GM23248 (cell line): ENCODE measurements at regions not wholly inside any gene's neighbourhood (a gene's known extent, or its start where the extent isn't known, plus 50 kb on each side); places are given as distances from the start of the nearest gene placed in this dataset.

Experiments used
- EZH2 ChIP-seq: fragments of 200-600 bp; sonication (generic); IDR thresholded peaks from 2 replicates; pipeline ENCODE4 v1.6.1; 2018; ENCODE audit warnings: antibody characterized with exemption, mild to moderate bottlenecking; ENCODE audit not compliant: insufficient read depth, poor library complexity, severe bottlenecking
- EZH2phosphoT487 ChIP-seq: fragments of 200-600 bp; sonication (generic); IDR thresholded peaks from 2 replicates; pipeline ENCODE4 v1.6.1; 2018; ENCODE audit warnings: antibody characterized with exemption, moderate library complexity, mild to moderate bottlenecking, low read depth; ENCODE audit not compliant: insufficient read depth

- no peak for TF ChIP-seq EZH2
- no peak for TF ChIP-seq EZH2phosphoT487
These were observed 1290.8 kb upstream of the CDH9 start for GRCh38 chr5:28329176-28329575.
